ENCODE measurements at regions not wholly inside any gene's neighbourhood (a gene's known extent, or its start where the extent isn't known, plus 50 kb on each side); places are given as distances from the start of the nearest gene placed in this dataset.
"Not testable (repeated sequence)": the region's sequence is repeated elsewhere in the genome, so short reads cannot be mapped to it uniquely, and the experiment has no call there.

- CTCF ChIA-PET: no interaction called here
- DNase-seq: no peak
- Mint-ChIP-seq H3K9me3 (peaks cover 2% of the 10 kb centered on the region), H3K4me3 (no peak overlapping the region), H3K36me3 (no peaks in the 10 kb centered on the region), H3K4me1 (no peaks in the 10 kb centered on the region), H3K27ac (no peak overlapping the region), H3K27me3 (no peaks in the 10 kb centered on the region)
Observed at GRCh38 chr10:38209332-38209731, 115.2 kb downstream of the ZNF37A start.

GRCh38 chr10:38209748-38210147, 115.6 kb downstream of the ZNF37A start:
- H3K9me3 Mint-ChIP-seq, CTCF ChIA-PET: not testable (repeated sequence)

GRCh38 chr10:38212460-38212859, 118.3 kb downstream of the ZNF37A start:
- Mint-ChIP-seq H3K9me3 (no peaks in the 10 kb centered on the region), H3K4me3 (no peak overlapping the region), H3K4me1 (no peaks in the 10 kb centered on the region), H3K27ac (no peak overlapping the region), H3K27me3 (no peaks in the 10 kb centered on the region), H3K36me3 (no peaks in the 10 kb centered on the region)
- no peak for DNase-seq
- CTCF ChIA-PET: no interaction called here

More at GRCh38 chr10:38209748-38210147, 115.6 kb downstream of the ZNF37A start:
- not testable (repeated sequence) for DNase-seq, H3K27me3 Mint-ChIP-seq, H3K27ac Mint-ChIP-seq, H3K4me3 Mint-ChIP-seq, H3K4me1 Mint-ChIP-seq, H3K36me3 Mint-ChIP-seq

- Mint-ChIP-seq H3K36me3 (no peaks in the 10 kb centered on the region), H3K4me3 (no peak overlapping the region), H3K9me3 (peaks cover 13% of the 10 kb centered on the region), H3K4me1 (no peaks in the 10 kb centered on the region), H3K27me3 (no peaks in the 10 kb centered on the region), H3K27ac (no peak overlapping the region)
- CTCF ChIA-PET: no interaction called here
- no peak for DNase-seq
Observed at GRCh38 chr10:38226385-38226784, 132.2 kb downstream of the ZNF37A start.

- peaks cover 10% of the 10 kb centered on the region for H3K9me3 Mint-ChIP-seq
- H3K4me1 Mint-ChIP-seq: no peaks in the 10 kb centered on the region
- DNase-seq: no peak
- CTCF ChIA-PET: no interaction called here
- no peak overlapping the region for H3K27ac Mint-ChIP-seq
- no peaks in the 10 kb centered on the region for H3K36me3 Mint-ChIP-seq
- no peaks in the 10 kb centered on the region for H3K27me3 Mint-ChIP-seq
- H3K4me3 Mint-ChIP-seq: no peak overlapping the region
Observed at GRCh38 chr10:38228394-38228793, 134.3 kb downstream of the ZNF37A start.

- not testable (repeated sequence) for H3K27ac Mint-ChIP-seq
Observed at GRCh38 chr10:38238479-38238878, 144.3 kb downstream of the ZNF37A start.

GRCh38 chr10:38242061-38242649, 148.0 kb downstream of the ZNF37A start:
- H3K36me3 Mint-ChIP-seq, DNase-seq, H3K4me1 Mint-ChIP-seq: not testable (repeated sequence)

More at GRCh38 chr10:38238479-38238878, 144.3 kb downstream of the ZNF37A start:
- H3K4me3 Mint-ChIP-seq, CTCF ChIA-PET, H3K9me3 Mint-ChIP-seq, H3K4me1 Mint-ChIP-seq, H3K27me3 Mint-ChIP-seq, DNase-seq, H3K36me3 Mint-ChIP-seq: not testable (repeated sequence)

GRCh38 chr10:38248113-38248512, 154.0 kb downstream of the ZNF37A start:
- H3K4me3 Mint-ChIP-seq, H3K4me1 Mint-ChIP-seq, H3K27me3 Mint-ChIP-seq, H3K36me3 Mint-ChIP-seq, CTCF ChIA-PET, DNase-seq, H3K27ac Mint-ChIP-seq: not testable (repeated sequence)
- peaks cover 17% of the 10 kb centered on the region for H3K9me3 Mint-ChIP-seq

More at GRCh38 chr10:38242061-38242649, 148.0 kb downstream of the ZNF37A start:
- CTCF ChIA-PET, H3K27me3 Mint-ChIP-seq, H3K4me3 Mint-ChIP-seq, H3K27ac Mint-ChIP-seq: not testable (repeated sequence)
- H3K9me3 Mint-ChIP-seq: peaks cover 12% of the 10 kb centered on the region

GRCh38 chr10:38252551-38252950, 158.4 kb downstream of the ZNF37A start:
- DNase-seq, H3K27ac Mint-ChIP-seq, CTCF ChIA-PET, H3K36me3 Mint-ChIP-seq, H3K27me3 Mint-ChIP-seq, H3K4me1 Mint-ChIP-seq, H3K4me3 Mint-ChIP-seq: not testable (repeated sequence)
- H3K9me3 Mint-ChIP-seq: peaks cover 18% of the 10 kb centered on the region

GRCh38 chr10:38267555-38267954, 173.4 kb downstream of the ZNF37A start:
- H3K9me3 Mint-ChIP-seq, DNase-seq, H3K27me3 Mint-ChIP-seq, CTCF ChIA-PET, H3K4me1 Mint-ChIP-seq, H3K27ac Mint-ChIP-seq, H3K4me3 Mint-ChIP-seq, H3K36me3 Mint-ChIP-seq: not testable (repeated sequence)

- CTCF ChIA-PET, H3K27ac Mint-ChIP-seq, H3K27me3 Mint-ChIP-seq, DNase-seq, H3K9me3 Mint-ChIP-seq, H3K4me1 Mint-ChIP-seq, H3K36me3 Mint-ChIP-seq, H3K4me3 Mint-ChIP-seq: not testable (repeated sequence)
Observed at GRCh38 chr10:38271031-38271430, 176.9 kb downstream of the ZNF37A start.

- H3K4me3 Mint-ChIP-seq, H3K4me1 Mint-ChIP-seq, CTCF ChIA-PET: not testable (repeated sequence)
Observed at GRCh38 chr10:38274879-38275278, 180.7 kb downstream of the ZNF37A start.

GRCh38 chr10:38292560-38292959, 198.4 kb downstream of the ZNF37A start:
- H3K4me1 Mint-ChIP-seq, DNase-seq, H3K36me3 Mint-ChIP-seq, CTCF ChIA-PET, H3K9me3 Mint-ChIP-seq, H3K27ac Mint-ChIP-seq, H3K4me3 Mint-ChIP-seq, H3K27me3 Mint-ChIP-seq: not testable (repeated sequence)

More at GRCh38 chr10:38274879-38275278, 180.7 kb downstream of the ZNF37A start:
- not testable (repeated sequence) for DNase-seq, H3K9me3 Mint-ChIP-seq, H3K36me3 Mint-ChIP-seq, H3K27ac Mint-ChIP-seq, H3K27me3 Mint-ChIP-seq

GRCh38 chr10:38310111-38310510, 216.0 kb downstream of the ZNF37A start:
- DNase-seq, CTCF ChIA-PET, H3K4me1 Mint-ChIP-seq, H3K27ac Mint-ChIP-seq, H3K27me3 Mint-ChIP-seq, H3K36me3 Mint-ChIP-seq, H3K9me3 Mint-ChIP-seq, H3K4me3 Mint-ChIP-seq: not testable (repeated sequence)

GRCh38 chr10:38315090-38315805, 221.1 kb downstream of the ZNF37A start:
- not testable (repeated sequence) for H3K27me3 Mint-ChIP-seq, H3K4me1 Mint-ChIP-seq, H3K36me3 Mint-ChIP-seq

More at GRCh38 chr10:38315090-38315805, 221.1 kb downstream of the ZNF37A start:
- H3K27ac Mint-ChIP-seq, DNase-seq, H3K9me3 Mint-ChIP-seq, CTCF ChIA-PET, H3K4me3 Mint-ChIP-seq: not testable (repeated sequence)
